GM23248 (cell line): ENCODE measurements at regions not wholly inside any gene's neighbourhood (a gene's known extent, or its start where the extent isn't known, plus 50 kb on each side); places are given as distances from the start of the nearest gene placed in this dataset.

Source experiments
- EZH2 ChIP-seq: fragments of 200-600 bp; sonication (generic); IDR thresholded peaks from 2 replicates; pipeline ENCODE4 v1.6.1; 2018; ENCODE audit warnings: antibody characterized with exemption, mild to moderate bottlenecking; ENCODE audit not compliant: insufficient read depth, poor library complexity, severe bottlenecking
- EZH2phosphoT487 ChIP-seq: fragments of 200-600 bp; sonication (generic); IDR thresholded peaks from 2 replicates; pipeline ENCODE4 v1.6.1; 2018; ENCODE audit warnings: antibody characterized with exemption, moderate library complexity, mild to moderate bottlenecking, low read depth; ENCODE audit not compliant: insufficient read depth

- TF ChIP-seq EZH2 (no peak), EZH2phosphoT487 (no peak)
Measured at GRCh38 chr4:117466388-117466787, 381.0 kb upstream of the TRAM1L1 start.
